GM06990 (cell line): ENCODE measurements at regions not wholly inside any gene's neighbourhood (a gene's known extent, or its start where the extent isn't known, plus 50 kb on each side); places are given as distances from the start of the nearest gene placed in this dataset.

Experiments used
- DNase-seq: peaks from one replicate; pipeline ENCODE4 v3.0.0-alpha.2; 2011; ENCODE audit not compliant: insufficient read length; ENCODE audit errors: extremely low read depth
- H3K27me3 ChIP-seq: replicated peaks from 2 replicates; pipeline ENCODE4 v1.6.0; 2011; ENCODE audit warnings: low read length; ENCODE audit not compliant: control insufficient read depth, insufficient read depth
- H3K36me3 ChIP-seq: 2 replicates; pipeline ENCODE4 v1.5.1; 2011; ENCODE audit warnings: low read length; ENCODE audit not compliant: control insufficient read depth, insufficient read depth
- H3K4me3 ChIP-seq: replicated peaks from 2 replicates; pipeline ENCODE4 v1.5.1; 2011; ENCODE audit warnings: low read depth, mild to moderate bottlenecking, control low read depth, low read length
- TF ChIP-seq, protein P1 (sequence below): IDR thresholded peaks from 2 replicates; pipeline ENCODE4 v1.5.1; 2011; ENCODE audit warnings: low read length, control low read depth, mild to moderate bottlenecking, inconsistent platforms; ENCODE audit not compliant: insufficient read depth, poor library complexity, severe bottlenecking

DNA sequence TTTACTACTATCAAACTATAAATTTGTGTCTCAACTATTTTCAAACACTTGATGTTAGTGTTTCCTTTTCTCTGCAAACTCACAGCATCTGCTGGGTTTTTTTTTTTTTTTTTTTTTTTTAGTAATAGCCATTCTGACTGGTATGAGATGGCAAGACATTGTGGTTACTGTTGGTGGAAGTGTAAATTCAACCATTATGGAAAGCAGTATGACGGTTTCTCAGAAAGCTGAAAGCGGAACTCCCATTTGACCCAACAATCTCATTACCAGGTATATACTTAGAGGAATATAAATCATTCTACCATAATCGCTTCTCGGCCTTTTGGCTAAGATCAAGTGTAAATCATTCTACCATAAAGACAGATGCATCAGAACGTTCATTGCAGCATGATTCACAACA is 608.3 kb upstream of the ZP4 start:
- Histone ChIP-seq H3K36me3 (no peaks in the 10 kb centered on the region), H3K4me3 (no peak overlapping the region), H3K27me3 (no peaks in the 10 kb centered on the region)
- no peak for DNase-seq
- TF ChIP-seq, protein P1, sequence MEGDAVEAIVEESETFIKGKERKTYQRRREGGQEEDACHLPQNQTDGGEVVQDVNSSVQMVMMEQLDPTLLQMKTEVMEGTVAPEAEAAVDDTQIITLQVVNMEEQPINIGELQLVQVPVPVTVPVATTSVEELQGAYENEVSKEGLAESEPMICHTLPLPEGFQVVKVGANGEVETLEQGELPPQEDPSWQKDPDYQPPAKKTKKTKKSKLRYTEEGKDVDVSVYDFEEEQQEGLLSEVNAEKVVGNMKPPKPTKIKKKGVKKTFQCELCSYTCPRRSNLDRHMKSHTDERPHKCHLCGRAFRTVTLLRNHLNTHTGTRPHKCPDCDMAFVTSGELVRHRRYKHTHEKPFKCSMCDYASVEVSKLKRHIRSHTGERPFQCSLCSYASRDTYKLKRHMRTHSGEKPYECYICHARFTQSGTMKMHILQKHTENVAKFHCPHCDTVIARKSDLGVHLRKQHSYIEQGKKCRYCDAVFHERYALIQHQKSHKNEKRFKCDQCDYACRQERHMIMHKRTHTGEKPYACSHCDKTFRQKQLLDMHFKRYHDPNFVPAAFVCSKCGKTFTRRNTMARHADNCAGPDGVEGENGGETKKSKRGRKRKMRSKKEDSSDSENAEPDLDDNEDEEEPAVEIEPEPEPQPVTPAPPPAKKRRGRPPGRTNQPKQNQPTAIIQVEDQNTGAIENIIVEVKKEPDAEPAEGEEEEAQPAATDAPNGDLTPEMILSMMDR = no peak

DNA sequence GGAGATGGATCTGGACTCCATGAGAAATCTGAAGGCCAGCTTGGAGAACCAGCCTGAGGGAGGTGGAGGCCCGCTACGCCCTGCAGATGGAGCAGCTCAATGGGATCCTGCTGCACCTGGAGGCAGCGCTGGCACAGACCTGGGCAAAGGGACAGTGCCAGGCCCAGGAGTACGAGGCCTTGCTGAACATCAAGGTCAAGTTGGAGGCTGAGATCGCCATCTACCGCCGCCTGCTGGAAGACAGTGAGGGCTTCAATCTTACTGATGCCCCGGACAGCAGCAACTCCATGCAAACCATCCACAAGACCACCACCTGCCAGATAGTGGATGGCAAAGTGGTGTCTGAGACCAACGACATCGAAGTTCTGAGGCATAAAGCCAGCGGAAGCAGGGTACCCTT is 601.5 kb upstream of the ZP4 start:
- Histone ChIP-seq H3K4me3 (no peak overlapping the region), H3K36me3 (no peaks in the 10 kb centered on the region), H3K27me3 (no peaks in the 10 kb centered on the region)
- DNase-seq = no peak
- TF ChIP-seq, protein P1 = no peak

DNA sequence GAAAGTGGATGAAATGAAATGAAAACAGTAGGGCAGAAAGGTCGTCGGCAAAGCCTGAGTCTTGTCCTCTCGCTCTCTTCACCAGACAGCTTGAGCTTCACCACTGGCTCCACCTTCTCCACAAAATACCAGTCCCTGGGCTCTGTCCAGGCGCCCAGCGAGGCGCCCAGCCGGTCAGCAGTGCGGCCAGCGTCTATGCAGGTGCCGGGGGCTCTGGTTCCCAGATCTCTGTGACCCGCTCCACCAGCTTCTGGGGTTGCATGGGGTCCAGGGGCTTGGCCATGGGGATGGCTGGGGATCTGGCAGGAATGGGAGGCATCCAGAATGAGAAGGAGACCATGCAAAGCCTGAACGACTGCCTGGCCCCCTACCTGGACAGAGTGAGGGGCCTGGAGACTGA is 600.5 kb upstream of the ZP4 start:
- DNase-seq = no peak
- TF ChIP-seq, protein P1 = no peak
- Histone ChIP-seq H3K36me3 (no peaks in the 10 kb centered on the region), H3K4me3 (no peak overlapping the region), H3K27me3 (no peaks in the 10 kb centered on the region)

DNA sequence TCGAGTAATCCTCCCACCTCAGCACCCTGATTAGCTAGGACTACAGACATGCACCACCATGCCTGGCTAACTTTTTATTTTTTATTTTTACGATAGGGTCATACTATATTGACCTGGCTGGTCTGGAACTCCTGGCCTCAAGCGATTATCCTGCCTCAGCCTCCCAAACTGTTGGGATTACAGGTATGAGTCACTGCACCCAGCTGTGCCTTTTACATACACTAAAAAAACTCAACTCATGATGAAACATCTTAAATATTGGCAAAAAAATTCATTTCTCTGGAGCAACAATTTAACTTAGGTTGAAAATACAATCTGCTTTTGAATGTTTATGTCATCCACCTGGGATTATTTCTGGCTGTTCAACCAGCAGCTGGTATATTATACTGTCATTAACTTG is 598.3 kb upstream of the ZP4 start:
- no peak for DNase-seq
- H3K4me3 ChIP-seq = no peak overlapping the region
- no peaks in the 10 kb centered on the region for H3K27me3 ChIP-seq
- H3K36me3 ChIP-seq = no peaks in the 10 kb centered on the region
- TF ChIP-seq, protein P1 = no peak

DNA sequence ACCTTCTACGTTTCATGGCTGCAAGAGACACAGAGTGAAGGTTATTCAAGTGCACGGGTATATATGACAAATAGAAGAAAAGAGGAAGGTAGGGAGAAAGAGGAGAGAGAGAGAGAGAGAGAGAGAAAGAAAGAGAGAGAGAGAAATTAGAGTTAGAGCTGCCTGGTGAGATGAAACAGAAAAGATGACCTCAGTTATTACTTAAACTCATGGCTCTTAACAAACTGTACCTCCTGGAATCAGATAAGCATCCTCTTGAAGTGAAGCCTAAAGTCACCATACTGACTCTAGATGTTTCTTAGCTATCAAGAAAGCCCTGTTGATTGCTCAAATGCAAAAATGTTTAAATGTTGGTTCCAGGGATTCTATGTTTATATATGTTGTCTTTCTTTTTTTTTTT is 597.7 kb upstream of the ZP4 start:
- TF ChIP-seq, protein P1 = no peak
- H3K27me3 ChIP-seq = no peaks in the 10 kb centered on the region
- H3K36me3 ChIP-seq = no peaks in the 10 kb centered on the region
- DNase-seq = no peak
- H3K4me3 ChIP-seq = no peak overlapping the region

DNA sequence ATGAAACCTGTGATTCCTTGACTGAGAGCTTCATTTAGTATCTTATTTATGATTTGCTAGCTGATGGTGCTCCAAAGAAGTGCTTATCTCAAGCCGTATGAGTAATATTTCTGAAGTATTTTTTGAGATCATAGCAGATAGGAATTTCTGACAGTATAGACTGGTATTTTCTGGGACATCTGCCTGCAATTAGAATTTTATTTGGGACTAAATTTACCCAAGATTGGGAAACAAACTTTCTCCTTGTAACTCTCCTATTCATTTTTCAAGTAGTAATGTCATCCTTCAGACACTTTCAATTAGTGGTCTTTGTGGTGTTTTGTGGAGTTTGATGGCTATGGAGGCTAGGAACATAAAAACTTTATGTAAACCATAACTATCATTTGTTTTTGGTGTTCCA is 597.2 kb upstream of the ZP4 start:
- no peaks in the 10 kb centered on the region for H3K27me3 ChIP-seq
- TF ChIP-seq, protein P1 = no peak
- no peaks in the 10 kb centered on the region for H3K36me3 ChIP-seq
- no peak for DNase-seq
- H3K4me3 ChIP-seq = no peak overlapping the region
